ENCODE measurements at regions not wholly inside any gene's neighbourhood (a gene's known extent, or its start where the extent isn't known, plus 50 kb on each side); places are given as distances from the start of the nearest gene placed in this dataset.
A peak's percentile ranks its signal among the peaks of the same experiment; 100 is the strongest.

DNA sequence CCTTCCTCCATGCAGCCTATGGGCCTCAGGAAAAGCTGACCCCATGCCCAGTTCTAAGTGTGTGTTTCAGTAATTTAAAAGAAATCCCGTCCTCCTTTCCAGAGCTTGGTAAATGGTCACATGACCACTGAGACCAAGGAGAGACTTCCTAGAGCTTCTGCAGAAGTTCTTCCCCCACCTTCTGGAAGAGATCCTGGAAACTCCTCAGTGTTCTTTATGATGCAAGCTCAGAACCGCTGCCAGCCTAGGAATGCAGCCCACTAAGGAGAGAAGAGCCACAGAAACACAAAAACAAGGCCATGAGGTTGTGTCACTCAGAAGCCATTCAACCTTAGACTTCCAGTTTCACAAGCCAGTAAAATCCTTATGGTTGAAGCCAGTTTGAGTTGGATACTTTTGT, 348.4 kb downstream of the TPBG start:
- TF ChIP-seq, protein P1, sequence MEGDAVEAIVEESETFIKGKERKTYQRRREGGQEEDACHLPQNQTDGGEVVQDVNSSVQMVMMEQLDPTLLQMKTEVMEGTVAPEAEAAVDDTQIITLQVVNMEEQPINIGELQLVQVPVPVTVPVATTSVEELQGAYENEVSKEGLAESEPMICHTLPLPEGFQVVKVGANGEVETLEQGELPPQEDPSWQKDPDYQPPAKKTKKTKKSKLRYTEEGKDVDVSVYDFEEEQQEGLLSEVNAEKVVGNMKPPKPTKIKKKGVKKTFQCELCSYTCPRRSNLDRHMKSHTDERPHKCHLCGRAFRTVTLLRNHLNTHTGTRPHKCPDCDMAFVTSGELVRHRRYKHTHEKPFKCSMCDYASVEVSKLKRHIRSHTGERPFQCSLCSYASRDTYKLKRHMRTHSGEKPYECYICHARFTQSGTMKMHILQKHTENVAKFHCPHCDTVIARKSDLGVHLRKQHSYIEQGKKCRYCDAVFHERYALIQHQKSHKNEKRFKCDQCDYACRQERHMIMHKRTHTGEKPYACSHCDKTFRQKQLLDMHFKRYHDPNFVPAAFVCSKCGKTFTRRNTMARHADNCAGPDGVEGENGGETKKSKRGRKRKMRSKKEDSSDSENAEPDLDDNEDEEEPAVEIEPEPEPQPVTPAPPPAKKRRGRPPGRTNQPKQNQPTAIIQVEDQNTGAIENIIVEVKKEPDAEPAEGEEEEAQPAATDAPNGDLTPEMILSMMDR (IDR thresholded peaks at IDR 0.05; ENCODE audit: low read depth, low read length): no peak
- DNase-seq (ENCODE audit: extremely low read depth, low read depth): peak; percentile 44

GRCh38 chr6:82712389-82712788, 348.8 kb downstream of the TPBG start:
- TF ChIP-seq, protein P1 (IDR thresholded peaks at IDR 0.05; ENCODE audit: low read depth, low read length): no peak
- no peak for DNase-seq (ENCODE audit: extremely low read depth, low read depth)

- DNase-seq (ENCODE audit: extremely low read depth, low read depth): no peak
- TF ChIP-seq, protein P1 (IDR thresholded peaks at IDR 0.05; ENCODE audit: low read depth, low read length): no peak; the same call in none of the 2 replicates
Measured at GRCh38 chr6:82712826-82713225, 349.2 kb downstream of the TPBG start.

- TF ChIP-seq, protein P1 (IDR thresholded peaks at IDR 0.05; ENCODE audit: low read depth, low read length): no peak
- DNase-seq (ENCODE audit: extremely low read depth, low read depth): no peak
Measured at GRCh38 chr6:82720992-82721391, 344.6 kb downstream of the UBE3D start.

- TF ChIP-seq, protein P1 (IDR thresholded peaks at IDR 0.05; ENCODE audit: low read depth, low read length): no peak
- DNase-seq (ENCODE audit: extremely low read depth, low read depth): no peak
Measured at GRCh38 chr6:82735790-82736189, 329.9 kb downstream of the UBE3D start.

DNA sequence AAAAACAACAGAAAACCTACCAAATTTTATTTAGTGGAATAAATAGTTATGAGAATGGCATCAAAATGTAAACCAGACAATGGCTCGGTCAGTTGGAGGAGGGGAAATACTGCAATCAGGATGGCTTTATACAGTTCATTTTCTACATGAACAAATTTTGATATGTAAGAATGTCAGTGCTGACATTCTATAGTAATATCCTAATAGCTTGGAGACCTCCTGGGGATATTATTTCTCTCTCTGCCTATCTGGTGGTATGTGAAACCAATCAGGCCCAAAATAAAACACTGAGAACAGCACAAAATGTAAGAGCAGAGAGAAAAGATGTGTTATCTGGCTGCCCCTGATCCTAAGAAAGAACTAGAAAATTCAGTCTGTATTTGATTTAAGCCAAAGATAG, 327.7 kb downstream of the UBE3D start:
- no peak for DNase-seq (ENCODE audit: extremely low read depth, low read depth)
- TF ChIP-seq, protein P1 (IDR thresholded peaks at IDR 0.05; ENCODE audit: low read depth, low read length): no peak

DNA sequence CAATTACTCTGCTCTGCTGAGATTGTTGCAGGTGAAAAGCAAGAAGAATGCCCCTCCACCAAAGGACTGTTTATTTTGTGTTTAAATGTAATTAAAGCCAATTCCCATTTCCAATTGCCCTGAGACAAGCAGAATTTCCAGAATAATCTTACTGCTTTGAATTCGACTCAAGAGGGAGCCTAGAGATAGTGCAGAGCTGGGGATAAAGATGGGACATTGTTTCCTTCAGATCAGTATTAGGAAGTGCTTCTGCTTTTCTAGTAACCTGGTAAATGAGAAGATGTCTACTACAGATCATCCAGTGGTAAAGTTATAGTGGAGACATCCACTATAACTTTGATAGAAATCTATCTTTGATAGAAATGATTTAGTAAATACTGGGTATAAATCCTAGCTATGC, 326.9 kb downstream of the UBE3D start:
- no peak for DNase-seq (ENCODE audit: extremely low read depth, low read depth)
- TF ChIP-seq, protein P1 (IDR thresholded peaks at IDR 0.05; ENCODE audit: low read depth, low read length): no peak
